AG10803 (cell line): ENCODE measurements at regions not wholly inside any gene's neighbourhood (a gene's known extent, or its start where the extent isn't known, plus 50 kb on each side); places are given as distances from the start of the nearest gene placed in this dataset.

ENCODE experiments used
- DNase-seq: peaks from one replicate; pipeline ENCODE4 v3.0.0; 2010; ENCODE audit warnings: low read depth
- H3K4me3 ChIP-seq: 2 replicates; pipeline ENCODE4 v1.5.1; 2011; ENCODE audit warnings: mild to moderate bottlenecking, low read length, control low read depth
- CTCF ChIP-seq: conservative IDR thresholded peaks from 2 replicates; pipeline ENCODE4 v1.5.1; 2011; ENCODE audit warnings: mild to moderate bottlenecking, low read length, control low read depth, inconsistent platforms

DNA sequence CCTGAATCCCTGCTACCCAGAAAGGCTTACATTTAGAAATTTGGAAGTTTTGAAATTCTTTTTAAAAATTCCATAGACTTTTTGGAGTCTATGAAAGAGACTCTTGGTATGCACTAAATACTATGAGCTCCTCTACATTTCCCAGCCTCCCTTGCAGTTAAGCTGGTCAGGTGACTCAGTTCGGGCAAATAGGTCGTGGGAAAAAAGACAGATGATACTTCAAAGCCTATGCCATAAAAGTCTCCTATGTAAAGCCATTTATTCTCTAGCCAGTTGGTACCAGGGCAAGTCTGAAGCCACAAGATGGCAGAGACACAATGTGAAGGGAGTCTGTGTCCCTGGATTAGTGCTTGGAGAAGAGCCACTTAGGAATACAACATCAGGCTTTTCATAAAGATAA lies 101.8 kb downstream of the BOD1 start:
- DNase-seq: peak; percentile 66

GRCh38 chr5:173513521-173513991 lies 102.9 kb downstream of the BOD1 start:
- peak; percentile 62 for DNase-seq
- peak; percentile 48 for TF ChIP-seq CTCF
- no peak overlapping the region for H3K4me3 ChIP-seq

More for the DNA sequence above, 101.8 kb downstream of the BOD1 start:
- no peak for TF ChIP-seq CTCF
- no peak overlapping the region for H3K4me3 ChIP-seq

GRCh38 chr5:173512637-173513435 lies 103.6 kb downstream of the BOD1 start:
- DNase-seq: peak; percentile 40
- TF ChIP-seq CTCF: no peak

GRCh38 chr5:173509060-173509459 lies 107.4 kb downstream of the BOD1 start:
- DNase-seq: peak; percentile 19

More at GRCh38 chr5:173512637-173513435, 103.6 kb downstream of the BOD1 start:
- no peak overlapping the region for H3K4me3 ChIP-seq

DNA sequence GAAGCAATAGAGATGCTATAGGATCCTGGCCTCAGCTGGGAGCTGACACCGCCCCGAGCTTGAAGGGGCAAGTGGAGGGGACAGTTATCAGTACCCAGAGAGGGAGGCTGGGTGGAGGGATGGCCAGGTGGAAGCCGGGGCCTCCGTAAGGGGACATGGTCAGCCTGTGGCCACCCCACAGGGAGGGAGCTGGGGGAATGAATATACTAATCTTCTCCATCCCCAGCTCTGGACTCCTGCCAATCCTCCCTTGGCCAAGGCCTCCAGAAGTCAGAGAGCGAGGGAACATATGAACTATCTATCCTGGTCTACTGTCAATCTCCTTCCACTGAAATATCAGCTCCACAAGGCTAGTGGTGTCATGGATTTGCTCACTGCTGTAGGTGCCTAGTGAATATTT lies 109.3 kb downstream of the BOD1 start:
- no peak for TF ChIP-seq CTCF
- no peak for DNase-seq
- no peak overlapping the region for H3K4me3 ChIP-seq

More at GRCh38 chr5:173509060-173509459, 107.4 kb downstream of the BOD1 start:
- H3K4me3 ChIP-seq: no peak overlapping the region
- TF ChIP-seq CTCF: no peak

DNA sequence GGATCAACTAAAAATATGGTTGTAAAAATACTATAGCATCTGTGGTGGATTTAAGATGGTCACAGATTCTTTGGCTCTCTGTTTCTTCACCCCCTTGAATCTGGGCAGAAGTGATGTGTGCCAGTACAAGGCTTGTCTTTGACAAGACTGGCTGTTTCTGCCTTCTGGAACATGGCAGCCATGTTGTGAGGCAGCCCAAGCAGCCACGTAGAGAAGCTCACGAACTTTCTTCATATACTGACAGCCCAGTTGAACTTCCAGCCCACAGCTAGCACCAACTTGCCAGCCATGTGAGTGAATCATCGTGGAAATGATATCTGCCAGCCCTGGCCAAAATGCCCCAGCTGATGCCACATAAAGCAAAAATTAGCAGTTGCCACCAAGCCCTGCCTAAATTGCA lies 110.8 kb downstream of the BOD1 start:
- TF ChIP-seq CTCF: no peak
- no peak for DNase-seq
- H3K4me3 ChIP-seq: no peak overlapping the region

GRCh38 chr5:173501922-173502321 lies 114.5 kb downstream of the BOD1 start:
- TF ChIP-seq CTCF: no peak
- no peak overlapping the region for H3K4me3 ChIP-seq
- no peak for DNase-seq
